Mucosa of descending colon (tissue), 3 donors: ENCODE measurements at regions not wholly inside any gene's neighbourhood (a gene's known extent, or its start where the extent isn't known, plus 50 kb on each side); places are given as distances from the start of the nearest gene placed in this dataset.
"Not testable (repeated sequence)": the region's sequence is repeated elsewhere in the genome, so short reads cannot be mapped to it uniquely, and the experiment has no call there.

Experiments used
- ATAC-seq: fragments of 200-7000 bp; cut with Tn5 transposase; one replicate; pipeline ENCODE4 v1.9.1; 2020; ENCODE audit warnings: mild to moderate bottlenecking, moderate library complexity
- DNase-seq, 3 donors: peaks; one replicate each; pipeline ENCODE4 v3.0.0-alpha.2; 2020
- H3K36me3 ChIP-seq: fragments of 200-600 bp; one replicate; pipeline ENCODE4 v1.8.0; 2021; ENCODE audit warnings: low read depth, mild to moderate bottlenecking
- H3K4me1 ChIP-seq: fragments of 200-600 bp; one replicate; pipeline ENCODE4 v1.8.0; 2021; ENCODE audit warnings: low read depth, mild to moderate bottlenecking
- H3K4me3 ChIP-seq: fragments of 200-600 bp; one replicate; pipeline ENCODE4 v1.8.0; 2021; ENCODE audit warnings: mild to moderate bottlenecking
- H3K9me3 ChIP-seq: fragments of 200-600 bp; one replicate; pipeline ENCODE4 v1.8.0; 2021; ENCODE audit warnings: mild to moderate bottlenecking
- CTCF ChIP-seq: fragments of 200-600 bp; IDR thresholded peaks from one replicate; pipeline ENCODE4 v1.8.0; 2022; ENCODE audit warnings: antibody characterized with exemption, mild to moderate bottlenecking
- intact Hi-C, 2 donors: fragments of 100-400 bp; cut with DNase I in 1 of 2; cut with micrococcal nuclease in 1 of 2; formaldehyde crosslinking; loops; one replicate each; pipeline versions ENCODE4 v1.11.0 to v1.11.1; 2022; cut with DNase I, micrococcal nuclease
- donor health status: DM: no; HTN: no; CAD: no; lungs with moderate emphysema.
- donor health status: DM: no; HTN: no; CAD: no.
- donor health status: DM: no; HTN: yes; CAD: no.

- H3K4me3 ChIP-seq, result no peak overlapping the region
- DNase-seq, result no peak
- H3K4me1 ChIP-seq, result peaks cover 24% of the 10 kb centered on the region
- H3K9me3 ChIP-seq, result no peaks in the 10 kb centered on the region
- H3K36me3 ChIP-seq, result no peaks in the 10 kb centered on the region
- no peak for TF ChIP-seq CTCF
- ATAC-seq, result no peak
- intact Hi-C loops, result no loop called here
These were observed 53.4 kb upstream of the ATP5PO start for GRCh38 chr21:33968995-33969348.

- TF ChIP-seq CTCF, result no peak
- H3K36me3 ChIP-seq, result no peaks in the 10 kb centered on the region
- peaks cover 24% of the 10 kb centered on the region for H3K4me1 ChIP-seq
- no peaks in the 10 kb centered on the region for H3K9me3 ChIP-seq
- intact Hi-C loops, result no loop called here
- H3K4me3 ChIP-seq, result no peak overlapping the region
- ATAC-seq, result peak; percentile 74
- DNase-seq, result peak in 1 of 3 donors; percentile 48
These were observed 52.7 kb upstream of the ATP5PO start for GRCh38 chr21:33968080-33968994.

GRCh38 chr21:33967086-33967571, 51.5 kb upstream of the ATP5PO start:
- no peaks in the 10 kb centered on the region for H3K36me3 ChIP-seq
- DNase-seq, result no peak
- H3K4me3 ChIP-seq, result no peak overlapping the region
- no peak for ATAC-seq
- no peaks in the 10 kb centered on the region for H3K9me3 ChIP-seq
- no peak for TF ChIP-seq CTCF
- intact Hi-C loops, result no loop called here
- H3K4me1 ChIP-seq, result peaks cover 18% of the 10 kb centered on the region

GRCh38 chr21:33966324-33966949, 50.8 kb upstream of the ATP5PO start:
- Histone ChIP-seq H3K36me3 (no peaks in the 10 kb centered on the region), H3K9me3 (no peaks in the 10 kb centered on the region), H3K4me3 (no peak overlapping the region), H3K4me1 (peaks cover 13% of the 10 kb centered on the region)
- TF ChIP-seq CTCF, result no peak
- no peak for ATAC-seq
- intact Hi-C loops, result no loop called here
- DNase-seq, result no peak

- DNase-seq, H3K36me3 ChIP-seq, ATAC-seq, H3K4me3 ChIP-seq, intact Hi-C loops, H3K4me1 ChIP-seq, H3K9me3 ChIP-seq: not testable (repeated sequence)
These were observed 50.1 kb upstream of the ATP5PO start for GRCh38 chr21:33965662-33966061.
